ENCODE measurements at regions not wholly inside any gene's neighbourhood (a gene's known extent, or its start where the extent isn't known, plus 50 kb on each side); places are given as distances from the start of the nearest gene placed in this dataset.

GRCh38 chrX:109931677-109932076, 71.2 kb upstream of the TMEM164 start:
- TF ChIP-seq CTCF (conservative IDR thresholded peaks at IDR 0.05) (no peak), EZH2 (IDR thresholded peaks at IDR 0.05; ENCODE audit: low read depth) (no peak)
